HEK293 (cell line): ENCODE measurements at regions not wholly inside any gene's neighbourhood (a gene's known extent, or its start where the extent isn't known, plus 50 kb on each side); places are given as distances from the start of the nearest gene placed in this dataset.

Experiments
- CTCF ChIA-PET: fragments of 350-600 bp; formaldehyde crosslinking; extraction: SDS; loops from one replicate; lab custom pipeline; 2021; ENCODE audit warnings: antibody characterized with exemption; lab: Yijun Ruan, JAX
- POLR2A ChIA-PET: fragments of 300-600 bp; formaldehyde crosslinking; extraction: SDS; loops from one replicate; lab custom pipeline; 2020; ENCODE audit warnings: antibody characterized with exemption, inconsistent platforms; lab: Yijun Ruan, JAX
- H3K27ac ChIP-seq: fragments of 200-500 bp; sonication (Bioruptor generic); 2 replicates; pipeline ENCODE4 v1.5.1; 2014; ENCODE audit warnings: low read depth, low read length, control low read depth, inconsistent platforms; ENCODE audit errors: extremely low read depth
- H3K36me3 ChIP-seq, 2 experiments: fragments of 200-500 bp in 1 of 2; sonication (Bioruptor generic) in 1 of 2; 1 replicate in 1 of 2; 2 replicates in 1 of 2; pipeline ENCODE4 v1.5.1; 2014 to 2017; ENCODE audit warnings: inconsistent platforms in 2 of 2, low read length in 2 of 2; ENCODE audit not compliant: control insufficient read depth in 2 of 2, insufficient read depth in 1 of 2
- H3K4me1 ChIP-seq: fragments of 200-500 bp; sonication (Bioruptor generic); 2 replicates; pipeline ENCODE4 v1.5.1; 2014; ENCODE audit warnings: mild to moderate bottlenecking, low read length, inconsistent platforms; ENCODE audit not compliant: control insufficient read depth, insufficient read depth
- H3K4me3 ChIP-seq: 2 replicates; pipeline ENCODE4 v1.5.1; 2011; ENCODE audit warnings: low read depth, mild to moderate bottlenecking, control low read depth, low read length, moderate library complexity
- H3K9me3 ChIP-seq: fragments of 200-500 bp; sonication (Bioruptor generic); 2 replicates; pipeline ENCODE4 v1.5.1; 2014; ENCODE audit warnings: low read depth, low read length, inconsistent platforms; ENCODE audit not compliant: control insufficient read depth, insufficient read depth
- BCL11A ChIP-seq: fragments of 450-650 bp; formaldehyde crosslinking; IDR thresholded peaks from 2 replicates; pipeline ENCODE4 v1.5.1; 2016; ENCODE audit warnings: low read depth, missing biosample characterization, missing genetic modification characterization
- EGR2 ChIP-seq: fragments of 450-650 bp; formaldehyde crosslinking; IDR thresholded peaks from 2 replicates; pipeline ENCODE4 v1.5.1; 2016; ENCODE audit warnings: low read depth, missing biosample characterization, missing genetic modification characterization
- HOXC10 ChIP-seq: sonication (generic); formaldehyde crosslinking; IDR thresholded peaks from 2 replicates; pipeline ENCODE4 v1.8.1; 2023; ENCODE audit warnings: mild to moderate bottlenecking, missing genetic modification reagents
- KLF8 ChIP-seq: fragments of 450-650 bp; formaldehyde crosslinking; IDR thresholded peaks from 2 replicates; pipeline ENCODE4 v1.5.1; 2016; ENCODE audit warnings: missing biosample characterization, missing genetic modification characterization
- OVOL3 ChIP-seq: fragments of 450-650 bp; formaldehyde crosslinking; IDR thresholded peaks from 2 replicates; pipeline ENCODE4 v1.5.1; 2016; ENCODE audit warnings: missing biosample characterization, missing genetic modification characterization
- PRDM1 ChIP-seq: fragments of 450-650 bp; formaldehyde crosslinking; IDR thresholded peaks from 2 replicates; pipeline ENCODE4; 2016; ENCODE audit warnings: missing biosample characterization, missing genetic modification characterization
- SETDB1 ChIP-seq: IDR thresholded peaks from one replicate; pipeline ENCODE4 v1.6.1; 2017; ENCODE audit warnings: mild to moderate bottlenecking, low read length, moderate library complexity, mixed read lengths; ENCODE audit not compliant: insufficient read length
- SP2 ChIP-seq: fragments of 450-650 bp; formaldehyde crosslinking; IDR thresholded peaks from 2 replicates; pipeline ENCODE4 v1.5.1; 2016; ENCODE audit warnings: missing biosample characterization, missing genetic modification characterization
- SP7 ChIP-seq: fragments of 450-650 bp; formaldehyde crosslinking; IDR thresholded peaks from 2 replicates; pipeline ENCODE4 v1.5.1; 2016; ENCODE audit warnings: missing biosample characterization, missing genetic modification characterization
- TCF7L2 ChIP-seq: IDR thresholded peaks from 2 replicates; pipeline ENCODE4 v1.6.1; 2011; ENCODE audit warnings: low read depth, mild to moderate bottlenecking, inconsistent platforms, low read length, moderate library complexity, borderline replicate concordance
- WT1 ChIP-seq: fragments of 450-650 bp; formaldehyde crosslinking; IDR thresholded peaks from 2 replicates; pipeline ENCODE4 v1.5.1; 2016; ENCODE audit warnings: missing biosample characterization, missing genetic modification characterization
- ZBTB21 ChIP-seq: fragments of 450-650 bp; formaldehyde crosslinking; IDR thresholded peaks from 2 replicates; pipeline ENCODE4 v1.5.1; 2017; ENCODE audit warnings: missing biosample characterization, missing genetic modification characterization
- ZNF133 ChIP-seq: fragments of 450-650 bp; formaldehyde crosslinking; IDR thresholded peaks from 2 replicates; pipeline ENCODE4 v1.5.1; 2016; ENCODE audit warnings: missing biosample characterization, missing genetic modification characterization
- ZNF138 ChIP-seq: fragments of 450-650 bp; formaldehyde crosslinking; IDR thresholded peaks from 2 replicates; pipeline ENCODE4 v1.5.1; 2016; ENCODE audit warnings: missing biosample characterization, missing genetic modification characterization, borderline replicate concordance
- ZNF140 ChIP-seq: fragments of 450-650 bp; formaldehyde crosslinking; IDR thresholded peaks from 2 replicates; pipeline ENCODE4 v1.5.1; 2016; ENCODE audit warnings: missing biosample characterization, missing genetic modification characterization
- ZNF16 ChIP-seq: fragments of 450-650 bp; formaldehyde crosslinking; IDR thresholded peaks from 2 replicates; pipeline ENCODE4 v1.5.1; 2016; ENCODE audit warnings: low read depth, missing biosample characterization, missing genetic modification characterization
- ZNF202 ChIP-seq: fragments of 450-650 bp; formaldehyde crosslinking; IDR thresholded peaks from 2 replicates; pipeline ENCODE4 v1.5.1; 2016; ENCODE audit warnings: missing biosample characterization, missing genetic modification characterization, borderline replicate concordance
- ZNF214 ChIP-seq: fragments of 450-650 bp; formaldehyde crosslinking; IDR thresholded peaks from 2 replicates; pipeline ENCODE4 v1.5.1; 2017; ENCODE audit warnings: missing biosample characterization, mild to moderate bottlenecking, missing genetic modification characterization, borderline replicate concordance
- ZNF23 ChIP-seq: fragments of 450-650 bp; formaldehyde crosslinking; IDR thresholded peaks from 2 replicates; pipeline ENCODE4 v1.5.1; 2016; ENCODE audit warnings: missing biosample characterization, missing genetic modification characterization, borderline replicate concordance
- ZNF239 ChIP-seq: fragments of 450-650 bp; formaldehyde crosslinking; IDR thresholded peaks from 2 replicates; pipeline ENCODE4 v1.5.1; 2016; ENCODE audit warnings: missing biosample characterization, missing genetic modification characterization
- ZNF24 ChIP-seq: fragments of 450-650 bp; formaldehyde crosslinking; IDR thresholded peaks from 2 replicates; pipeline ENCODE4 v1.5.1; 2016; ENCODE audit warnings: missing biosample characterization, missing genetic modification characterization
- ZNF292 ChIP-seq: fragments of 450-650 bp; formaldehyde crosslinking; IDR thresholded peaks from 2 replicates; pipeline ENCODE4 v1.5.1; 2016; ENCODE audit warnings: low read depth, missing biosample characterization, missing genetic modification characterization, borderline replicate concordance
- ZNF354C ChIP-seq: fragments of 450-650 bp; formaldehyde crosslinking; IDR thresholded peaks from 2 replicates; pipeline ENCODE4 v1.5.1; 2016; ENCODE audit warnings: missing biosample characterization, missing genetic modification characterization, low read depth, borderline replicate concordance
- ZNF433 ChIP-seq: fragments of 450-650 bp; formaldehyde crosslinking; IDR thresholded peaks from 2 replicates; pipeline ENCODE4 v1.5.1; 2016; ENCODE audit warnings: missing biosample characterization, missing genetic modification characterization, low read depth
- ZNF48 ChIP-seq: fragments of 450-650 bp; formaldehyde crosslinking; IDR thresholded peaks from 2 replicates; pipeline ENCODE4 v1.5.1; 2016; ENCODE audit warnings: missing biosample characterization, missing genetic modification characterization
- ZNF549 ChIP-seq: fragments of 450-650 bp; IDR thresholded peaks from 2 replicates; pipeline ENCODE4 v1.5.1; 2018; ENCODE audit warnings: missing biosample characterization, missing genetic modification characterization, mild to moderate bottlenecking, inconsistent platforms, moderate library complexity
- ZNF571 ChIP-seq: fragments of 450-650 bp; formaldehyde crosslinking; IDR thresholded peaks from 2 replicates; pipeline ENCODE4 v1.5.0; 2017; ENCODE audit warnings: missing biosample characterization, missing genetic modification characterization
- ZNF610 ChIP-seq: fragments of 450-650 bp; formaldehyde crosslinking; IDR thresholded peaks from 2 replicates; pipeline ENCODE4 v1.5.1; 2016; ENCODE audit warnings: missing biosample characterization, missing genetic modification characterization, borderline replicate concordance
- ZNF654 ChIP-seq: fragments of 450-650 bp; formaldehyde crosslinking; IDR thresholded peaks from 2 replicates; pipeline ENCODE4 v1.5.1; 2016; ENCODE audit warnings: low read depth, missing biosample characterization, missing genetic modification characterization
- ZNF707 ChIP-seq: fragments of 450-650 bp; formaldehyde crosslinking; IDR thresholded peaks from 2 replicates; pipeline ENCODE4 v1.5.1; 2016; ENCODE audit warnings: missing biosample characterization, missing genetic modification characterization
- ZNF785 ChIP-seq: fragments of 450-650 bp; formaldehyde crosslinking; IDR thresholded peaks from 2 replicates; pipeline ENCODE4 v1.5.1; 2016; ENCODE audit warnings: missing biosample characterization, missing genetic modification characterization
- TF ChIP-seq, protein P1 (sequence below): sonication (generic); formaldehyde crosslinking; IDR thresholded peaks from 2 replicates; pipeline ENCODE4 v1.8.1; 2022; ENCODE audit warnings: mild to moderate bottlenecking, moderate library complexity, missing genetic modification reagents
- TF ChIP-seq, protein P2 (sequence below): fragments of 450-650 bp; formaldehyde crosslinking; IDR thresholded peaks from 2 replicates; pipeline ENCODE4; 2016; ENCODE audit warnings: missing biosample characterization, missing genetic modification characterization

DNA sequence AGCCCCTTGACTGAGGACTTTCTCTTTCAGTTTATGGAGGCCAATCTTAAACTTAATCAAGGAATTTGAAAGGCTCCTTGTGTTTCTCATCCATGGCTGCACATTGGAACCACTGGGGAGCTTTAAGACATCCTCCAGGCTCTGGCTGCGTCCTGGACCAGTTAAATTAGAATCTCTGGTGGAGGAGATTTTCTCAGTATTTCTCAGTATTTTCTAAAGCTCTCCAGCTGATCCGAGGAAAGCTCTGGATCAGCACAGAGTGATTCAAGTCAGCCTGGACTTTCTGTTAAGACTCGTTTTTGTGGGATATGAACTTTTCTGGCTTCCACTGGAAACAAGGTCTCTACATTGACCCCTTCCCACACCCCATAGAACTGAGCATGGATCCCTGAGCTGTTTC lies 249.8 kb downstream of the STK31 start:
- POLR2A ChIA-PET: no interaction called here
- no peak overlapping the region for H3K27ac ChIP-seq
- H3K9me3 ChIP-seq: no peaks in the 10 kb centered on the region
- TF ChIP-seq ZNF292 (tag by site-specific recombination) (no peak), SETDB1 (no peak), ZNF16 (tag by site-specific recombination) (no peak), BCL11A (tag by site-specific recombination) (no peak), ZNF24 (no peak), ZBTB21 (no peak), ZNF140 (no peak), ZNF549 (tag by site-specific recombination) (no peak), ZNF239 (no peak), ZNF214 (tag by site-specific recombination) (no peak)
- TF ChIP-seq, protein P1, sequence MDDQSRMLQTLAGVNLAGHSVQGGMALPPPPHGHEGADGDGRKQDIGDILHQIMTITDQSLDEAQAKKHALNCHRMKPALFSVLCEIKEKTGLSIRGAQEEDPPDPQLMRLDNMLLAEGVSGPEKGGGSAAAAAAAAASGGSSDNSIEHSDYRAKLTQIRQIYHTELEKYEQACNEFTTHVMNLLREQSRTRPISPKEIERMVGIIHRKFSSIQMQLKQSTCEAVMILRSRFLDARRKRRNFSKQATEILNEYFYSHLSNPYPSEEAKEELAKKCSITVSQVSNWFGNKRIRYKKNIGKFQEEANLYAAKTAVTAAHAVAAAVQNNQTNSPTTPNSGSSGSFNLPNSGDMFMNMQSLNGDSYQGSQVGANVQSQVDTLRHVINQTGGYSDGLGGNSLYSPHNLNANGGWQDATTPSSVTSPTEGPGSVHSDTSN (CRISPR knock-in tag): no peak
- TF ChIP-seq, all 188 proteins: peak for 0
- CTCF ChIA-PET: interaction anchor here (0.8 to 2.7 kb wide), 2 partner anchors 10 to 21 kb away, joined by 4 to 9 read pairs; no protein-coding TSS in a partner anchor
- no peaks in the 10 kb centered on the region for H3K4me1 ChIP-seq
- H3K4me3 ChIP-seq: no peak overlapping the region
- H3K36me3 ChIP-seq: no peaks in the 10 kb centered on the region

DNA sequence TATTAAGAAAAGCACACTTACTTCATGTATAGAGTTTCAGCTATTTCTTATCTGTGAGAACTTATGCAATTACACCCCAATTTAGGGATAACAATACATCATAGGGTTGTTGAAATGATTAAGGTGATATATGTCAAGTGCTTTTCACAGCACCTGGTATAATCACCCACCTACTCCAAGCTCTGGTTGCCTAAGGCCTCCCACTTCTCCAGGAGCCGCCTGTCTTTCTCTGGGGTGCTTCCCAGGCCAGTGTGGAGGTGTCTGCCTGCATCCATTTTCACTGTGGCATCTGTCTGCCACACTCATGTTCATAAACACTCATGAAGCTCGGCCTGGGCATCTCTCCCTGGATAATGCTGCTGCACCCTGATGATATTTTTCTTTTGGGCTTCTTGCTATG lies 250.3 kb downstream of the STK31 start:
- H3K27ac ChIP-seq: no peak overlapping the region
- POLR2A ChIA-PET: interaction anchor here (0.6 kb wide), 1 partner anchor 262 kb away, joined by 3 read pairs; no protein-coding TSS in a partner anchor
- no peaks in the 10 kb centered on the region for H3K36me3 ChIP-seq
- H3K4me1 ChIP-seq: no peaks in the 10 kb centered on the region
- H3K9me3 ChIP-seq: no peaks in the 10 kb centered on the region
- H3K4me3 ChIP-seq: no peak overlapping the region
- CTCF ChIA-PET: interaction anchor here (0.9 to 2.7 kb wide), 2 partner anchors 11 to 21 kb away, joined by 3 to 9 read pairs; no protein-coding TSS in a partner anchor
- TF ChIP-seq ZNF707 (tag by site-specific recombination) (no peak), ZNF292 (tag by site-specific recombination) (no peak), ZNF202 (tag by site-specific recombination) (no peak), EGR2 (tag by site-specific recombination) (no peak), ZNF610 (tag by site-specific recombination) (no peak), ZNF433 (tag by site-specific recombination) (no peak), ZNF785 (tag by site-specific recombination) (no peak), PRDM1 (tag by site-specific recombination) (no peak), ZNF571 (no peak), KLF8 (tag by site-specific recombination) (no peak), ZNF354C (no peak)

DNA sequence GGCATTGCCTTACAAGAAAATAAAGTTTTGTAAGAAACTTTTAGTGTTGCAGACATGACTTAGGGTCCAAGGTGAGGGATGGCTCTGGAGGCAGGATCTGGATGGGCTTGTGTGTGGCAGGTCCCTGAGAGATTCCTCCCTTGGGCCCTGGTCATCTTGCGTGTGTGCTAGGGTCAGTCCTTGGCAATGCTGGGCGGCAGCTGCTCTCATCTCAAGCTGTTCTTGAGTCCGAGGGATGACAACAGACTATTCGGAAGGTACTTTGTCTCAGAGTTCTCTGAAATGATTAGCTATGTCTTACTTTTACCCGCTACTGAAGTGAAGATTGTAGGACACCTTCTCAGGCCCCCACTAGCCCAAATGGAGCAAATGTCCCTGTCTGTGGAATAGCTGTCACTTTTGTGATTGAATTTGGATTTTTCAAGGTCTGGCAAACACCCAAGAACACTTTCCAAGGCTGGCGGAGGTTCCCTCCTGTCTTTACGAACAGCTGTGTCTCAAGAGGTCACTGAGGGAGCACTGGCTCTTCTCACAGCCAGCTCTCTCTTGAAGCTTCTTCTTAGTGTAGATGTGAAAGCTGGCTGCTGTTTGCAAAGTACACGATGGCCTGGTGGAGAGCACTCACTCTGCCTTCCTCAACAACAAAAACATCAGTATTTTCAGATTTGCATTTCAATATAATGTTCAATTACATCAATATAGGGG lies 253.6 kb downstream of the STK31 start:
- no peak overlapping the region for H3K4me3 ChIP-seq
- ChIA-PET CTCF (interaction anchor here (0.7 kb wide), 2 partner anchors 93 to 370 kb away, joined by 3 read pairs; no protein-coding TSS in a partner anchor), POLR2A (no interaction called here)
- no peak overlapping the region for H3K27ac ChIP-seq
- no peaks in the 10 kb centered on the region for H3K9me3 ChIP-seq
- no peaks in the 10 kb centered on the region for H3K4me1 ChIP-seq
- H3K36me3 ChIP-seq: no peaks in the 10 kb centered on the region
- TF ChIP-seq ZNF140: no peak
- TF ChIP-seq SP2 (tag by site-specific recombination): no peak
- TF ChIP-seq ZNF133 (tag by site-specific recombination): no peak
- TF ChIP-seq ZNF48 (tag by site-specific recombination): no peak
- TF ChIP-seq, protein P2, sequence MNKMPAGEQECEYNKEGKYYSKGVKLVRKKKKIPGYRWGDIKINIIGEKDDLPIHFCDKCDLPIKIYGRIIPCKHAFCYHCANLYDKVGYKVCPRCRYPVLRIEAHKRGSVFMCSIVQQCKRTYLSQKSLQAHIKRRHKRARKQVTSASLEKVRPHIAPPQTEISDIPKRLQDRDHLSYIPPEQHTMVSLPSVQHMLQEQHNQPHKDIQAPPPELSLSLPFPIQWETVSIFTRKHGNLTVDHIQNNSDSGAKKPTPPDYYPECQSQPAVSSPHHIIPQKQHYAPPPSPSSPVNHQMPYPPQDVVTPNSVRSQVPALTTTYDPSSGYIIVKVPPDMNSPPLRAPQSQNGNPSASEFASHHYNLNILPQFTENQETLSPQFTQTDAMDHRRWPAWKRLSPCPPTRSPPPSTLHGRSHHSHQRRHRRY (tag by site-specific recombination): no peak
- no peak for TF ChIP-seq WT1
- TF ChIP-seq HOXC10 (CRISPR knock-in tag): no peak
- no peak for TF ChIP-seq TCF7L2
- no peak for TF ChIP-seq ZNF654 (tag by site-specific recombination)
- no peak for TF ChIP-seq OVOL3 (tag by site-specific recombination)
- TF ChIP-seq ZNF138: no peak
- no peak for TF ChIP-seq SP7 (tag by site-specific recombination)
- TF ChIP-seq ZNF23 (tag by site-specific recombination): no peak
